Type B pancreatic cell (in vitro differentiated cells): ENCODE measurements at regions not wholly inside any gene's neighbourhood (a gene's known extent, or its start where the extent isn't known, plus 50 kb on each side); places are given as distances from the start of the nearest gene placed in this dataset.
A peak's percentile ranks its signal among the peaks of the same experiment; 100 is the strongest.
"Not testable (repeated sequence)": the region's sequence is repeated elsewhere in the genome, so short reads cannot be mapped to it uniquely, and the experiment has no call there.

Experiments used
- DNase-seq: peaks from one replicate; pipeline ENCODE4 v3.0.0; 2021; ENCODE audit warnings: mixed read lengths; ENCODE audit not compliant: unreplicated experiment; ENCODE audit errors: extremely low spot score
- H3K27ac Mint-ChIP-seq: 2 replicates; pipeline ENCODE4 v1.8.0; 2021; ENCODE audit warnings: mild to moderate bottlenecking, mixed read lengths
- H3K27me3 Mint-ChIP-seq: 2 replicates; pipeline ENCODE4 v1.8.0; 2021; ENCODE audit warnings: mixed read lengths
- H3K36me3 Mint-ChIP-seq: 2 replicates; pipeline ENCODE4 v1.8.0; 2021; ENCODE audit warnings: mixed read lengths
- H3K4me1 Mint-ChIP-seq: one replicate; pipeline ENCODE4 v1.8.0; 2021; ENCODE audit warnings: mixed read lengths; ENCODE audit not compliant: unreplicated experiment
- H3K4me3 Mint-ChIP-seq: 2 replicates; pipeline ENCODE4 v1.8.0; 2021; ENCODE audit warnings: mild to moderate bottlenecking, mixed read lengths
- H3K9me3 Mint-ChIP-seq: 2 replicates; pipeline ENCODE4 v1.8.0; 2021; ENCODE audit warnings: mixed read lengths
- CTCF ChIP-seq: fragments of 200-600 bp; sonication (generic); conservative IDR thresholded peaks from 2 replicates; pipeline ENCODE4 v1.5.0; 2021; ENCODE audit warnings: antibody characterized with exemption, mild to moderate bottlenecking

DNA sequence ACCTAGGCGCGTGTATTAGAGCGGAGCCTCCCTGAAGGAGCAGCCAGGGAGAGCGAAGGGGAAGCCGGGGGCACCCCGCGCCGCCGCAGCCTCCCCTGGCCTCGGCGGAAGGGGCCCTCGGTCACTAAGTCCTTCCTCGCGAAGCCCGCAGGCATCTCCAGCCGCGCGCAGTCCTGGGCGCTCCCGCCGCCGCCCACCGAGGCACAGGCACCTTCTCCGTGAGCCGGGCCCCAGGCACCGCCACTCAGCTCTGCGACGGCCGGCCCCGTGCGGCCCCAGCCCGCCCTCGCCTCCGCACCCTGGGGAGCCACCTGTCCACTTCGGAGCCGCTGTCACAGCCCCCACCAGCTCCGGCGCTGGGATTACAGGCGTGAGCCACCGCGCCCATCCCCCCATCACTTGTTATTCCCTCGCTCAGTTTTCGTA is 80.8 kb downstream of the ZNF467 start:
- peak overlapping the region; percentile 85 for H3K4me3 Mint-ChIP-seq
- no peak overlapping the region for H3K27ac Mint-ChIP-seq
- no peak for DNase-seq
- no peaks in the 10 kb centered on the region for H3K4me1 Mint-ChIP-seq
- peaks cover 66% of the 10 kb centered on the region for H3K27me3 Mint-ChIP-seq
- no peak for TF ChIP-seq CTCF
- H3K9me3 Mint-ChIP-seq: no peaks in the 10 kb centered on the region
- no peaks in the 10 kb centered on the region for H3K36me3 Mint-ChIP-seq

GRCh38 chr7:149692056-149692455 is 81.3 kb downstream of the ZNF467 start:
- Mint-ChIP-seq H3K36me3 (no peaks in the 10 kb centered on the region), H3K4me3 (peak overlapping the region; percentile 70), H3K9me3 (peaks cover 4% of the 10 kb centered on the region), H3K27ac (no peak overlapping the region), H3K27me3 (peaks cover 69% of the 10 kb centered on the region), H3K4me1 (no peaks in the 10 kb centered on the region)
- no peak for DNase-seq
- no peak for TF ChIP-seq CTCF

- H3K4me1 Mint-ChIP-seq: no peaks in the 10 kb centered on the region
- peaks cover 4% of the 10 kb centered on the region for H3K9me3 Mint-ChIP-seq
- no peaks in the 10 kb centered on the region for H3K36me3 Mint-ChIP-seq
- no peak for TF ChIP-seq CTCF
- H3K4me3 Mint-ChIP-seq: no peak overlapping the region
- H3K27ac Mint-ChIP-seq: no peak overlapping the region
- no peak for DNase-seq
- peaks cover 73% of the 10 kb centered on the region for H3K27me3 Mint-ChIP-seq
Measured at GRCh38 chr7:149690688-149691446, 82.5 kb downstream of the ZNF467 start.

DNA sequence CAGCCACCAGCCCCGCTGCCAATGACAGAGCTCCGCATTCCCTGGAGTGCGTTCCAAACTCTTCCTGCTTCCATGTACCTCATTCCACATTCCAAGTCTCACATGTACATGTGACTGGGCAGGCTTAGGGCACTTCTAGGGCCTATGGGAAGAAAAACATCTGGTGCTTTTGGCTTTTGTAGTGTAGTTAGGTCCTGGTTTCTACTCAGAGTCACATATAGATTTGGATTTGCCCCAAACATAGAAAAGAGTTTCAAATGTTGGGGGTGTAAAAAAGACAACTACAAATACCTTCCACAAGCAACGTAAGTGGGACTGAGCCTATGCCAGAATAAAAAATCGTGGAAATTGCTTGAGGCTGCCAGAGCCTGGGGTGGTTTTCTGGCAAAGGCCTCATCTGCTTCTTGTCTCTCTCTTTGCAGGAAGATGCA is 84.1 kb downstream of the ZNF467 start:
- no peaks in the 10 kb centered on the region for H3K4me1 Mint-ChIP-seq

GRCh38 chr7:149688836-149689235 is 84.6 kb downstream of the ZNF467 start:
- no peak overlapping the region for H3K27ac Mint-ChIP-seq
- peaks cover 63% of the 10 kb centered on the region for H3K27me3 Mint-ChIP-seq
- H3K36me3 Mint-ChIP-seq: no peaks in the 10 kb centered on the region
- no peak overlapping the region for H3K4me3 Mint-ChIP-seq
- H3K9me3 Mint-ChIP-seq: peaks cover 4% of the 10 kb centered on the region
- no peak for TF ChIP-seq CTCF
- H3K4me1 Mint-ChIP-seq: no peaks in the 10 kb centered on the region
- no peak for DNase-seq

More for the DNA sequence above, 84.1 kb downstream of the ZNF467 start:
- TF ChIP-seq CTCF: no peak
- H3K4me3 Mint-ChIP-seq: no peak overlapping the region
- no peak overlapping the region for H3K27ac Mint-ChIP-seq
- H3K27me3 Mint-ChIP-seq: peaks cover 65% of the 10 kb centered on the region
- no peak for DNase-seq
- H3K36me3 Mint-ChIP-seq: no peaks in the 10 kb centered on the region
- H3K9me3 Mint-ChIP-seq: peaks cover 4% of the 10 kb centered on the region

- not testable (repeated sequence) for H3K9me3 Mint-ChIP-seq, DNase-seq, H3K27ac Mint-ChIP-seq, H3K4me3 Mint-ChIP-seq, H3K36me3 Mint-ChIP-seq, H3K4me1 Mint-ChIP-seq
- peaks cover 52% of the 10 kb centered on the region for H3K27me3 Mint-ChIP-seq
Measured at GRCh38 chr7:149687820-149688219, 85.6 kb downstream of the ZNF467 start.
